Smooth muscle cell (in vitro differentiated cells): ENCODE measurements at regions not wholly inside any gene's neighbourhood (a gene's known extent, or its start where the extent isn't known, plus 50 kb on each side); places are given as distances from the start of the nearest gene placed in this dataset.

Experiments used
- DNase-seq: peaks from one replicate; lab custom pipeline; 2025; ENCODE audit not compliant: unreplicated experiment; lab: John Stamatoyannopoulos, UW
- H2AFZ ChIP-seq: fragments of 200-600 bp; sonication (generic); 2 replicates; pipeline ENCODE4 v1.6.0; 2016; ENCODE audit warnings: antibody characterized with exemption, low read depth, mild to moderate bottlenecking
- H3F3A ChIP-seq: fragments of 200-600 bp; sonication (generic); 2 replicates; pipeline ENCODE4 v1.6.0; 2017; ENCODE audit warnings: antibody characterized with exemption, low read depth
- H3K27ac ChIP-seq: fragments of 200-600 bp; sonication (generic); 2 replicates; pipeline ENCODE4 v1.5.1; 2016; ENCODE audit warnings: low read depth, mild to moderate bottlenecking
- H3K27me3 ChIP-seq: fragments of 200-600 bp; sonication (generic); 2 replicates; pipeline ENCODE4 v1.6.1; 2016; ENCODE audit warnings: low read depth, mild to moderate bottlenecking
- H3K36me3 ChIP-seq: fragments of 200-600 bp; sonication (generic); 2 replicates; pipeline ENCODE4 v1.5.1; 2016; ENCODE audit warnings: low read depth
- H3K4me1 ChIP-seq: fragments of 200-600 bp; sonication (generic); 2 replicates; pipeline ENCODE4 v1.5.1; 2016; ENCODE audit warnings: low read depth
- H3K4me2 ChIP-seq: fragments of 200-600 bp; sonication (generic); 2 replicates; pipeline ENCODE4 v1.6.0; 2016; ENCODE audit warnings: mild to moderate bottlenecking
- H3K4me3 ChIP-seq: fragments of 200-600 bp; sonication (generic); 2 replicates; pipeline ENCODE4 v1.5.1; 2016; ENCODE audit warnings: mild to moderate bottlenecking
- H3K79me2 ChIP-seq: fragments of 200-600 bp; sonication (generic); 2 replicates; pipeline ENCODE4 v1.6.0; 2016; ENCODE audit warnings: low read depth, mild to moderate bottlenecking
- H3K9ac ChIP-seq: fragments of 200-600 bp; sonication (generic); 2 replicates; pipeline ENCODE4 v1.6.0; 2016; ENCODE audit warnings: low read depth
- H3K9me3 ChIP-seq: fragments of 200-600 bp; sonication (generic); replicated peaks from 2 replicates; pipeline ENCODE4 v1.5.1; 2016; ENCODE audit warnings: low read depth
- H4K20me1 ChIP-seq: fragments of 200-600 bp; sonication (generic); 2 replicates; pipeline ENCODE4 v1.6.0; 2016; ENCODE audit warnings: low read depth
- CTCF ChIP-seq: fragments of 200-600 bp; sonication (generic); IDR thresholded peaks from 2 replicates; pipeline ENCODE4 v1.5.1; 2017; ENCODE audit warnings: borderline replicate concordance, mild to moderate bottlenecking, antibody characterized with exemption; ENCODE audit not compliant: insufficient read depth, poor library complexity, severe bottlenecking
- WGBS: methylation state at CpG from one replicate; pipeline ENCODE4 v1.1.7; 2016; ENCODE audit warnings: low lambda C conversion rate; 5-methylcytosine and 5-hydroxymethylcytosine counted together

GRCh38 chr10:129018511-129018910 lies 448.5 kb upstream of the MGMT start:
- 89% methylated on average over 6 of the region's 6 CpGs for WGBS

GRCh38 chr10:129020651-129021330 lies 446.2 kb upstream of the MGMT start:
- Histone ChIP-seq H3K27me3 (peaks cover 4% of the 10 kb centered on the region), H3K4me2 (no peak overlapping the region), H3K36me3 (no peaks in the 10 kb centered on the region), H3K79me2 (no peaks in the 10 kb centered on the region), H3K4me1 (peaks cover 4% of the 10 kb centered on the region), H3K9me3 (no peaks in the 10 kb centered on the region), H3K27ac (no peak overlapping the region), H3K4me3 (no peak overlapping the region), H3K9ac (no peak overlapping the region), H4K20me1 (no peaks in the 10 kb centered on the region), H3F3A (no peaks in the 10 kb centered on the region), H2AFZ (no peak overlapping the region)
- TF ChIP-seq CTCF, result no peak
- WGBS, result 85% methylated on average over 8 of the region's 8 CpGs
- DNase-seq, result no peak

More at GRCh38 chr10:129018511-129018910, 448.5 kb upstream of the MGMT start:
- Histone ChIP-seq H3K9ac (no peak overlapping the region), H3K27me3 (peaks cover 4% of the 10 kb centered on the region), H4K20me1 (no peaks in the 10 kb centered on the region), H3K4me2 (no peak overlapping the region), H3K4me3 (no peak overlapping the region), H3K9me3 (no peaks in the 10 kb centered on the region), H3K79me2 (no peaks in the 10 kb centered on the region), H3K36me3 (no peaks in the 10 kb centered on the region), H3F3A (no peaks in the 10 kb centered on the region), H2AFZ (no peak overlapping the region), H3K27ac (no peak overlapping the region), H3K4me1 (peaks cover 4% of the 10 kb centered on the region)
- TF ChIP-seq CTCF, result no peak
- no peak for DNase-seq

GRCh38 chr10:129021594-129022304 lies 445.3 kb upstream of the MGMT start:
- Histone ChIP-seq H3K9ac (no peak overlapping the region), H3K27ac (no peak overlapping the region)
- TF ChIP-seq CTCF, result no peak

GRCh38 chr10:129023082-129023481 lies 444.0 kb upstream of the MGMT start:
- WGBS, result 63% methylated on average over 5 of the region's 5 CpGs
- no peak for TF ChIP-seq CTCF
- DNase-seq, result no peak
- Histone ChIP-seq H3F3A (no peaks in the 10 kb centered on the region), H3K27me3 (peaks cover 2% of the 10 kb centered on the region), H4K20me1 (no peaks in the 10 kb centered on the region), H3K9me3 (no peaks in the 10 kb centered on the region), H3K4me1 (peaks cover 4% of the 10 kb centered on the region), H2AFZ (no peak overlapping the region), H3K79me2 (no peaks in the 10 kb centered on the region), H3K9ac (no peak overlapping the region), H3K4me2 (no peak overlapping the region), H3K27ac (no peak overlapping the region), H3K36me3 (no peaks in the 10 kb centered on the region), H3K4me3 (no peak overlapping the region)

More at GRCh38 chr10:129021594-129022304, 445.3 kb upstream of the MGMT start:
- H3K4me1 ChIP-seq, result peaks cover 4% of the 10 kb centered on the region
- peaks cover 4% of the 10 kb centered on the region for H3K27me3 ChIP-seq
- no peak for DNase-seq
- no peaks in the 10 kb centered on the region for H3F3A ChIP-seq
- H2AFZ ChIP-seq, result peak overlapping the region; percentile 30
- no peaks in the 10 kb centered on the region for H3K9me3 ChIP-seq
- H3K4me2 ChIP-seq, result no peak overlapping the region
- H3K79me2 ChIP-seq, result no peaks in the 10 kb centered on the region
- no peaks in the 10 kb centered on the region for H3K36me3 ChIP-seq
- no peak overlapping the region for H3K4me3 ChIP-seq
- 71% methylated on average over 17 of the region's 18 CpGs for WGBS
- H4K20me1 ChIP-seq, result no peaks in the 10 kb centered on the region
